Mesothelial cell of epicardium (in vitro differentiated cells): ENCODE measurements at regions not wholly inside any gene's neighbourhood (a gene's known extent, or its start where the extent isn't known, plus 50 kb on each side); places are given as distances from the start of the nearest gene placed in this dataset.

Experiments used
- DNase-seq, 2 experiments: peaks; one replicate each; pipeline ENCODE4 v3.0.0; 2021; ENCODE audit warnings: low spot score in 2 of 2; ENCODE audit not compliant: unreplicated experiment in 2 of 2
- H3K27ac Mint-ChIP-seq: 2 replicates; pipeline ENCODE4 v1.8.0; 2021; ENCODE audit warnings: mixed read lengths
- H3K27me3 Mint-ChIP-seq: 2 replicates; pipeline ENCODE4 v1.8.0; 2021; ENCODE audit warnings: low read depth, mixed read lengths
- H3K36me3 Mint-ChIP-seq: 2 replicates; pipeline ENCODE4 v1.8.0; 2021; ENCODE audit warnings: mixed read lengths
- H3K4me1 Mint-ChIP-seq: 2 replicates; pipeline ENCODE4 v1.8.0; 2021; ENCODE audit warnings: mixed read lengths
- H3K4me3 Mint-ChIP-seq: 2 replicates; pipeline ENCODE4 v1.8.0; 2021; ENCODE audit warnings: mild to moderate bottlenecking, moderate library complexity, mixed read lengths
- H3K9me3 Mint-ChIP-seq: 2 replicates; pipeline ENCODE4 v1.8.0; 2021; ENCODE audit warnings: mixed read lengths
- TF ChIP-seq, protein P1 (sequence below): fragments of 200-600 bp; sonication (generic); IDR thresholded peaks from one replicate; pipeline ENCODE4 v1.5.0; 2021; ENCODE audit warnings: antibody characterized with exemption; ENCODE audit not compliant: unreplicated experiment

DNA sequence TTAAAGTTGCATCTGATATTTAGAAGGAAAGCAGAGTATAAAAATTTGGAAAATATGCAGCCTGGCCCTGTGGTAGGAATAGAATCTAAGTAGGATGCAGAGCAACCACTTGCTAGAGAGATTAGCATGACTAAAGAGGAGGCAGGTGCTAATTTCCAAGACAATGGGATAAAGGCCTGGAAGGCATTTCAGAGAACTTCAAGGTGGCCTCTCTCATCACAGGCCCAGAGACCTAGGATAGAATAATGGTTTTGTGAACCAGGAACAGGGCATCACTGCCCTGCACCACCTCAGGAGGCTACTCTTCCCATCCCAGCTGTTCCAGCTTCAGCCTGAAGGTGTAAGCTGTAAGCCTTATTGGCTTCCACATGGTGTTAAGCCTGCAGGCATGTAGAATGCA is 621.7 kb upstream of the HS3ST1 start:
- Mint-ChIP-seq H3K9me3 (peaks cover 6% of the 10 kb centered on the region), H3K4me1 (no peaks in the 10 kb centered on the region), H3K27me3 (no peaks in the 10 kb centered on the region), H3K36me3 (no peaks in the 10 kb centered on the region), H3K27ac (no peak overlapping the region), H3K4me3 (no peak overlapping the region)
- no peak for DNase-seq
- TF ChIP-seq, protein P1, sequence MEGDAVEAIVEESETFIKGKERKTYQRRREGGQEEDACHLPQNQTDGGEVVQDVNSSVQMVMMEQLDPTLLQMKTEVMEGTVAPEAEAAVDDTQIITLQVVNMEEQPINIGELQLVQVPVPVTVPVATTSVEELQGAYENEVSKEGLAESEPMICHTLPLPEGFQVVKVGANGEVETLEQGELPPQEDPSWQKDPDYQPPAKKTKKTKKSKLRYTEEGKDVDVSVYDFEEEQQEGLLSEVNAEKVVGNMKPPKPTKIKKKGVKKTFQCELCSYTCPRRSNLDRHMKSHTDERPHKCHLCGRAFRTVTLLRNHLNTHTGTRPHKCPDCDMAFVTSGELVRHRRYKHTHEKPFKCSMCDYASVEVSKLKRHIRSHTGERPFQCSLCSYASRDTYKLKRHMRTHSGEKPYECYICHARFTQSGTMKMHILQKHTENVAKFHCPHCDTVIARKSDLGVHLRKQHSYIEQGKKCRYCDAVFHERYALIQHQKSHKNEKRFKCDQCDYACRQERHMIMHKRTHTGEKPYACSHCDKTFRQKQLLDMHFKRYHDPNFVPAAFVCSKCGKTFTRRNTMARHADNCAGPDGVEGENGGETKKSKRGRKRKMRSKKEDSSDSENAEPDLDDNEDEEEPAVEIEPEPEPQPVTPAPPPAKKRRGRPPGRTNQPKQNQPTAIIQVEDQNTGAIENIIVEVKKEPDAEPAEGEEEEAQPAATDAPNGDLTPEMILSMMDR, result no peak

DNA sequence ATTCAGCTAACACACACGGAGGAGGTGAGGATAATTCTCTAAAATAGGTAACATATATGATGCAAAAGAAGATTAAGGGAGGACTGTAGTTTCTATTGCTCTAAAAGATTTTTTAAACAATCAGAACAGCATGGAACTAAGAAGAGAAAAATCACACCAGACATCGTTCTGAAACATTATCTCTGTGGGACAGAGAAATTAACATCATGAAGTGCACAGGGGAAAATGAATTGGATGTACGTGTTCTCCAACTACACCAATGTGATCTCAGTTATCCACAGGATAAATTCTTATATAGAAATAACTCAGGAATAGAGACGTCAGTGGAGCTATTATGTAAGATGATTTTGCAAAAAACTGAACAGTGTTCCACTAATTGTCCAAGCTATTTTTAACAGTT is 614.1 kb upstream of the HS3ST1 start:
- Mint-ChIP-seq H3K36me3 (no peaks in the 10 kb centered on the region), H3K9me3 (peaks cover 32% of the 10 kb centered on the region), H3K27ac (no peak overlapping the region), H3K4me1 (no peaks in the 10 kb centered on the region), H3K27me3 (no peaks in the 10 kb centered on the region), H3K4me3 (no peak overlapping the region)
- TF ChIP-seq, protein P1, result no peak
- DNase-seq, result no peak

DNA sequence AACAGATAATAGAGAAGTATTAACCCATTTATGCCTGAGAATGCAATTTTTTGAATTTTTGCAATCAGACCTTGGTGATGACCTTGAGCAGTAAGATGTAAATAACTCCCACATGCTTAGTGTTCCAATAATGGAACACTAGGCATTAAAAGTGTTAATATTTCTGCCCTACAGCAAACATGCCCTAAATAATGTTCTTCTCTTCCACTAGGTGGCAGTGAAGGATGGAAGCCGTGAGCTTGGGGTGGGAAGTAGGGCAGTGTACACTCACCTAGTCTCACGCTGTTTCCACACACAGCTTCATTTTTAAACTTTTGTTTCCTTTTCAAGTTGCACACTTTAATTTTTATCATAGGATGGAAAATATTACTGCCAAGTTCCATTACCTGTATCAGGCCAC is 613.1 kb upstream of the HS3ST1 start:
- Mint-ChIP-seq H3K4me3 (no peak overlapping the region), H3K27me3 (no peaks in the 10 kb centered on the region), H3K4me1 (no peaks in the 10 kb centered on the region), H3K36me3 (no peaks in the 10 kb centered on the region), H3K27ac (no peak overlapping the region), H3K9me3 (peaks cover 32% of the 10 kb centered on the region)
- DNase-seq, result no peak
- TF ChIP-seq, protein P1, result peak; percentile 31

DNA sequence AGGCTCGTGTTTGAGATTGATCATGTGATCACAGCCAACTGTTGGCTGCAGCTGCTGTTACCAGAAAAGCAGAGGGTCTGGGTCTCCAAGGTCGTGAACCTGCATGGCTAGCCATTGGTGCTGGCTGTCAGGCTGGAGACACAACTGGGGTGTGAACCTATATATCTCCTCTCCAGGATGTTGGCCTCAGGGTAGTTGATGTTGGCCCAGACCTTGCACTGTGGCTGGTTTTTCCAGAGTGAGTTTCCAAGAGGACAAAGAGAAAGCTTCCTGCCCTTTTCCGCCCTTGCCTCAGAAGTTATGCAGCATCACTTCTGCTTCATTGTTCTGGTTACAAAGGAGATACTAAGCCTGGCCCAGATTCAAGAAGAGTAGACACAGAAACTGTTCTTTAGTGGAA is 607.8 kb upstream of the HS3ST1 start:
- H3K27ac Mint-ChIP-seq, result no peak overlapping the region
- no peaks in the 10 kb centered on the region for H3K36me3 Mint-ChIP-seq
- TF ChIP-seq, protein P1, result no peak
- H3K27me3 Mint-ChIP-seq, result peaks cover 1% of the 10 kb centered on the region
- no peak for DNase-seq
- peaks cover 32% of the 10 kb centered on the region for H3K9me3 Mint-ChIP-seq
- no peak overlapping the region for H3K4me3 Mint-ChIP-seq
- no peaks in the 10 kb centered on the region for H3K4me1 Mint-ChIP-seq

DNA sequence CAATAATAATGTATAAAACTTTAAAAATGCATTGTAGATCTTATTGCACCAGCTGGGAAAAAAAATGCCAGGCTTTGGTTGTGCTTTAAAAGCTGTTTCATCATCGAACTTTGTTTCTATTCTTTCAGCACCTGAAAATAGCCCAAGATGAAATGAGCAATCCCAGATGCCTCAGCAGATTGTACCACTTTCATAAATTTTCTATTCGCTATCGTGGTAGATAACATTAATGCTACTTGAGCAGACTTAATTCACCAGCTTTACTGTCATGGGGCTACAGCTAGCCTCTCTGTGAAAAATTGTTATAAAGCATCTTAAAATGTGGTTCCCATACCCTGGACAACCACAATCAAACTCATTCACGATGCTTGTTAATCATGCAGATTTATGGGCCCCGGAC is 599.6 kb upstream of the HS3ST1 start:
- H3K9me3 Mint-ChIP-seq, result no peaks in the 10 kb centered on the region
- no peak overlapping the region for H3K4me3 Mint-ChIP-seq
- H3K27me3 Mint-ChIP-seq, result peaks cover 8% of the 10 kb centered on the region
- no peak overlapping the region for H3K27ac Mint-ChIP-seq
- DNase-seq, result no peak
- TF ChIP-seq, protein P1, result no peak
- H3K4me1 Mint-ChIP-seq, result no peaks in the 10 kb centered on the region
- no peaks in the 10 kb centered on the region for H3K36me3 Mint-ChIP-seq

DNA sequence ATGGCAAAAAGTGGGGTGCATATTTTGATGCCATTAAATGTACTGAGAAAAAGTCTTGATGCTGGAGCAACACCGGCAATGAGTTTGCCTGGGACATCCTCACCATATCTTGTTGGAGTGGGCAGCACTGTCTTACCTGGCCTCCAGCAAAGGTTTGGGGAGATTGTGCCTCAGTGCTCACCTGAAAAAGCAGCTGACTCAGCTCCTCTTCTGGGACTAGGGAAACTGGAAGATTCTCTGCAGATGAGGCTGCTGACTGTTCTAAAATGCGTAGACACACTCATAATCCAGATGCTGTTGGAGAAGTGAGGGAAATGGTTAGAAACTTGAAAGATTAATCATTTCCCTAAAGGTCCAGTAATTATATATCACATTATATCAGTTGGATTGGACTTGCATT is 593.7 kb upstream of the HS3ST1 start:
- H3K4me3 Mint-ChIP-seq, result no peak overlapping the region
- no peak for DNase-seq
- H3K9me3 Mint-ChIP-seq, result peaks cover 18% of the 10 kb centered on the region
- H3K27ac Mint-ChIP-seq, result no peak overlapping the region
- H3K27me3 Mint-ChIP-seq, result peaks cover 1% of the 10 kb centered on the region
- H3K36me3 Mint-ChIP-seq, result no peaks in the 10 kb centered on the region
- H3K4me1 Mint-ChIP-seq, result no peaks in the 10 kb centered on the region
- TF ChIP-seq, protein P1, result no peak
